ENCODE measurements at regions not wholly inside any gene's neighbourhood (a gene's known extent, or its start where the extent isn't known, plus 50 kb on each side); places are given as distances from the start of the nearest gene placed in this dataset.
"Not testable (repeated sequence)": the region's sequence is repeated elsewhere in the genome, so short reads cannot be mapped to it uniquely, and the experiment has no call there.

GRCh38 chr12:107864235-107864634, 89.7 kb downstream of the ASCL4 start:
- Mint-ChIP-seq H3K4me1 (peaks cover 12% of the 10 kb centered on the region), H3K36me3 (ENCODE audit: low read depth) (peaks cover 3% of the 10 kb centered on the region; the same call in 1 of the 3 replicates), H3K4me3 (peak overlapping the region; percentile 80), H3K9me3 (peaks cover 15% of the 10 kb centered on the region; the same call in 2 of the 3 replicates), H3K27ac (no peak overlapping the region; the same call in 1 of the 2 replicates), H3K27me3 (ENCODE audit: insufficient read depth, low read depth, poor library complexity) (peaks cover 40% of the 10 kb centered on the region)
- H3K4me3 ChIP-seq = peak overlapping the region; percentile 76
- peak overlapping the region; percentile 96 for H3K4me2 ChIP-seq
- no peaks in the 10 kb centered on the region for H3K79me2 ChIP-seq (replicated peaks; ENCODE audit: insufficient read depth)
- H3K27me3 ChIP-seq (ENCODE audit: insufficient read depth) = peaks cover 49% of the 10 kb centered on the region
- no peak for TF ChIP-seq EZH2 (IDR thresholded peaks at IDR 0.05; ENCODE audit: low read depth, unreplicated experiment)
- no peak for TF ChIP-seq CTCF (conservative IDR thresholded peaks at IDR 0.05; ENCODE audit: low read depth in 2 of 2)
- no peak for TF ChIP-seq ZNF114 (CRISPR knock-in tag; IDR thresholded peaks at IDR 0.05)
- TF ChIP-seq CREB1 (CRISPR knock-in tag; IDR thresholded peaks at IDR 0.05; ENCODE audit: low read depth) = no peak
- TF ChIP-seq JUNB (IDR thresholded peaks at IDR 0.05; ENCODE audit: unreplicated experiment) = no peak
- TF ChIP-seq ZNF331 (CRISPR knock-in tag; IDR thresholded peaks at IDR 0.05; ENCODE audit: low read depth) = no peak
- peak overlapping the region; percentile 99 for H2AFZ ChIP-seq
- DNase-seq (ENCODE audit: low spot score) (peak; percentile 63), ATAC-seq (peak; percentile 98)
- no peaks in the 10 kb centered on the region for H3F3A ChIP-seq (replicated peaks; ENCODE audit: low read depth)
- 0 out of 2 replicates have a peak, but pooled peaks cover 5% of the 10 kb centered on the region for H3K9me2 ChIP-seq (ENCODE audit: insufficient read depth)
- peaks cover 3% of the 10 kb centered on the region; the same call in 1 of the 2 replicates for H3K36me3 ChIP-seq (ENCODE audit: insufficient read depth)
- H4K20me1 ChIP-seq (replicated peaks; ENCODE audit: insufficient read depth) = no peaks in the 10 kb centered on the region
- H3K27ac ChIP-seq (ENCODE audit: low read depth) = no peak overlapping the region
- H3K4me1 ChIP-seq (ENCODE audit: insufficient read depth) = peaks cover 17% of the 10 kb centered on the region

- H3K4me3 ChIP-seq = peak overlapping the region; percentile 76
- peak; percentile 40 for ATAC-seq
Measured at GRCh38 chr12:107864727-107865126, 90.2 kb downstream of the ASCL4 start.

GRCh38 chr12:107873223-107873622, 98.7 kb downstream of the ASCL4 start:
- Mint-ChIP-seq H3K27ac (no peak overlapping the region), H3K36me3 (ENCODE audit: low read depth) (no peaks in the 10 kb centered on the region), H3K9me3 (no peaks in the 10 kb centered on the region), H3K4me3 (no peak overlapping the region), H3K4me1 (no peaks in the 10 kb centered on the region), H3K27me3 (ENCODE audit: insufficient read depth, low read depth, poor library complexity) (peaks cover 7% of the 10 kb centered on the region)
- ATAC-seq = peak; percentile 73
- H3K36me3 ChIP-seq (ENCODE audit: insufficient read depth) = no peaks in the 10 kb centered on the region
- no peak overlapping the region for H3K4me3 ChIP-seq
- H2AFZ ChIP-seq = no peak overlapping the region; the same call in 1 of the 2 replicates
- H3F3A ChIP-seq (replicated peaks; ENCODE audit: low read depth) = no peaks in the 10 kb centered on the region
- H3K4me2 ChIP-seq = no peak overlapping the region
- TF ChIP-seq CTCF (conservative IDR thresholded peaks at IDR 0.05; ENCODE audit: low read depth in 2 of 2) = peak; percentile 23 to 67; a peak in 3 of 4 replicates
- TF ChIP-seq JUNB (IDR thresholded peaks at IDR 0.05; ENCODE audit: unreplicated experiment) = no peak
- H3K27me3 ChIP-seq (ENCODE audit: insufficient read depth) = no peaks in the 10 kb centered on the region
- H3K79me2 ChIP-seq (replicated peaks; ENCODE audit: insufficient read depth) = no peaks in the 10 kb centered on the region
- no peaks in the 10 kb centered on the region for H3K9me2 ChIP-seq (ENCODE audit: insufficient read depth)
- peak; percentile 18 for DNase-seq (ENCODE audit: low spot score)
- H3K27ac ChIP-seq (ENCODE audit: low read depth) = no peak overlapping the region
- no peaks in the 10 kb centered on the region for H3K4me1 ChIP-seq (ENCODE audit: insufficient read depth)
- H4K20me1 ChIP-seq (replicated peaks; ENCODE audit: insufficient read depth) = no peaks in the 10 kb centered on the region

More at GRCh38 chr12:107864727-107865126, 90.2 kb downstream of the ASCL4 start:
- not testable (repeated sequence) for H3F3A ChIP-seq (replicated peaks; ENCODE audit: low read depth); H4K20me1 ChIP-seq (replicated peaks; ENCODE audit: insufficient read depth); H3K79me2 ChIP-seq (replicated peaks; ENCODE audit: insufficient read depth); H3K27ac Mint-ChIP-seq; H3K36me3 ChIP-seq (ENCODE audit: insufficient read depth); H3K27ac ChIP-seq (ENCODE audit: low read depth); H3K9me2 ChIP-seq (ENCODE audit: insufficient read depth); H3K36me3 Mint-ChIP-seq (ENCODE audit: low read depth)
- DNase-seq (ENCODE audit: low spot score) = peak; percentile 39
- Mint-ChIP-seq H3K27me3 (ENCODE audit: insufficient read depth, low read depth, poor library complexity) (peaks cover 40% of the 10 kb centered on the region), H3K4me1 (peaks cover 12% of the 10 kb centered on the region), H3K4me3 (peak overlapping the region; percentile 80), H3K9me3 (peaks cover 15% of the 10 kb centered on the region; the same call in 2 of the 3 replicates)
- H3K27me3 ChIP-seq (ENCODE audit: insufficient read depth) = peaks cover 49% of the 10 kb centered on the region
- peak overlapping the region; percentile 96 for H3K4me2 ChIP-seq
- H2AFZ ChIP-seq = peak overlapping the region; percentile 99
- H3K4me1 ChIP-seq (ENCODE audit: insufficient read depth) = peaks cover 17% of the 10 kb centered on the region

Measured in GM23338 (cell line).